GM23248 (cell line): ENCODE measurements at regions not wholly inside any gene's neighbourhood (a gene's known extent, or its start where the extent isn't known, plus 50 kb on each side); places are given as distances from the start of the nearest gene placed in this dataset.

Experiments
- DNase-seq: peaks from one replicate; pipeline ENCODE4 v3.0.0-alpha.2; 2015
- H2AFZ ChIP-seq: fragments of 200-600 bp; sonication (generic); 2 replicates; pipeline ENCODE4 v1.6.1; 2016; ENCODE audit warnings: antibody characterized with exemption
- H3F3A ChIP-seq: fragments of 200-600 bp; sonication (generic); 2 replicates; pipeline ENCODE4 v1.6.1; 2016; ENCODE audit warnings: mild to moderate bottlenecking, antibody characterized with exemption, mixed run types; ENCODE audit not compliant: insufficient read depth
- H3K27ac ChIP-seq: fragments of 200-600 bp; sonication (generic); 2 replicates; pipeline ENCODE4 v1.5.1; 2016; ENCODE audit warnings: mild to moderate bottlenecking
- H3K27me3 ChIP-seq: fragments of 200-600 bp; sonication (generic); replicated peaks from 2 replicates; pipeline ENCODE4 v1.6.1; 2016; ENCODE audit warnings: mild to moderate bottlenecking; ENCODE audit not compliant: insufficient read depth
- H3K36me3 ChIP-seq: fragments of 200-600 bp; sonication (generic); 2 replicates; pipeline ENCODE4 v1.6.1; 2016; ENCODE audit warnings: low read depth, mild to moderate bottlenecking
- H3K4me1 ChIP-seq: fragments of 200-600 bp; sonication (generic); 2 replicates; pipeline ENCODE4 v1.6.1; 2016; ENCODE audit warnings: mild to moderate bottlenecking; ENCODE audit not compliant: insufficient read depth
- H3K4me2 ChIP-seq: fragments of 200-600 bp; sonication (generic); one replicate; pipeline ENCODE4 v1.6.1; 2016; ENCODE audit warnings: mild to moderate bottlenecking; ENCODE audit not compliant: unreplicated experiment
- H3K4me3 ChIP-seq: fragments of 200-600 bp; sonication (generic); 2 replicates; pipeline ENCODE4 v1.5.1; 2016; ENCODE audit warnings: mild to moderate bottlenecking
- H3K79me2 ChIP-seq: fragments of 200-600 bp; sonication (generic); 2 replicates; pipeline ENCODE4 v1.6.1; 2016; ENCODE audit warnings: mild to moderate bottlenecking; ENCODE audit not compliant: insufficient read depth
- H3K9ac ChIP-seq: fragments of 200-600 bp; sonication (generic); 2 replicates; pipeline ENCODE4 v1.6.1; 2016; ENCODE audit warnings: mild to moderate bottlenecking
- H3K9me2 ChIP-seq: fragments of 200-600 bp; sonication (generic); 2 replicates; pipeline ENCODE4 v1.6.1; 2016; ENCODE audit warnings: mixed run types, mild to moderate bottlenecking, moderate library complexity; ENCODE audit not compliant: insufficient read depth
- H3K9me3 ChIP-seq: fragments of 200-600 bp; sonication (generic); one replicate; pipeline ENCODE4 v1.6.1; 2017; ENCODE audit warnings: low read depth
- H4K20me1 ChIP-seq: fragments of 200-600 bp; sonication (generic); 2 replicates; pipeline ENCODE4 v1.6.0; 2016; ENCODE audit not compliant: insufficient read depth
- EZH2 ChIP-seq: fragments of 200-600 bp; sonication (generic); IDR thresholded peaks from 2 replicates; pipeline ENCODE4 v1.6.1; 2018; ENCODE audit warnings: antibody characterized with exemption, mild to moderate bottlenecking; ENCODE audit not compliant: insufficient read depth, poor library complexity, severe bottlenecking
- EZH2phosphoT487 ChIP-seq: fragments of 200-600 bp; sonication (generic); IDR thresholded peaks from 2 replicates; pipeline ENCODE4 v1.6.1; 2018; ENCODE audit warnings: antibody characterized with exemption, moderate library complexity, mild to moderate bottlenecking, low read depth; ENCODE audit not compliant: insufficient read depth
- WGBS, 2 experiments: methylation state at CpG; one replicate each; pipeline ENCODE4 v1.1.6; 2015 to 2017; ENCODE audit warnings: low lambda C conversion rate in 2 of 2, low coverage in 1 of 2; ENCODE audit errors: missing lambda C conversion rate in 2 of 2; 5-methylcytosine and 5-hydroxymethylcytosine counted together
- in situ Hi-C: fragments of 300-500 bp; cut with MboI; formaldehyde crosslinking; loops from 2 replicates; pipeline ENCODE4 v1.15.0; 2020

GRCh38 chr3:59443618-59444293, 393.9 kb upstream of the CFAP20DC start:
- Histone ChIP-seq H3K27me3 (no peaks in the 10 kb centered on the region), H4K20me1 (no peaks in the 10 kb centered on the region), H3K4me2 (no peak overlapping the region), H3K9me3 (no peaks in the 10 kb centered on the region), H3K36me3 (no peaks in the 10 kb centered on the region), H3K4me1 (no peaks in the 10 kb centered on the region), H3F3A (no peaks in the 10 kb centered on the region), H3K27ac (no peak overlapping the region), H3K4me3 (no peak overlapping the region), H3K79me2 (no peaks in the 10 kb centered on the region), H3K9me2 (no peaks in the 10 kb centered on the region), H2AFZ (no peak overlapping the region), H3K9ac (no peak overlapping the region)
- TF ChIP-seq EZH2 (no peak), EZH2phosphoT487 (no peak)
- 71 to 74% methylated on average over 6 of the region's 6 CpGs for WGBS, 2 experiments
- DNase-seq = no peak
- in situ Hi-C loops = no loop called here

GRCh38 chr3:59442046-59442445, 392.2 kb upstream of the CFAP20DC start:
- Histone ChIP-seq H3K4me2 (no peak overlapping the region), H3K36me3 (no peaks in the 10 kb centered on the region), H3K27ac (no peak overlapping the region), H3K9ac (no peak overlapping the region), H3K9me2 (no peaks in the 10 kb centered on the region), H3K9me3 (no peaks in the 10 kb centered on the region), H2AFZ (no peak overlapping the region), H3K4me1 (no peaks in the 10 kb centered on the region), H3F3A (no peaks in the 10 kb centered on the region), H4K20me1 (no peaks in the 10 kb centered on the region), H3K79me2 (no peaks in the 10 kb centered on the region), H3K4me3 (no peak overlapping the region), H3K27me3 (no peaks in the 10 kb centered on the region)
- in situ Hi-C loops = no loop called here
- WGBS, 2 experiments = 80 to 81% methylated on average over 6 of the region's 6 CpGs
- no peak for DNase-seq
- no peak for TF ChIP-seq EZH2
- TF ChIP-seq EZH2phosphoT487 = no peak

- H3K79me2 ChIP-seq = no peaks in the 10 kb centered on the region
- H3K4me2 ChIP-seq = no peak overlapping the region
- no peaks in the 10 kb centered on the region for H3K27me3 ChIP-seq
- no peaks in the 10 kb centered on the region for H4K20me1 ChIP-seq
- no peak for TF ChIP-seq EZH2
- TF ChIP-seq EZH2phosphoT487 = no peak
- H3K27ac ChIP-seq = no peak overlapping the region
- H3K4me1 ChIP-seq = no peaks in the 10 kb centered on the region
- in situ Hi-C loops = no loop called here
- no peaks in the 10 kb centered on the region for H3K9me3 ChIP-seq
- DNase-seq = no peak
- no peaks in the 10 kb centered on the region for H3K9me2 ChIP-seq
- H3K4me3 ChIP-seq = no peak overlapping the region
- no peak overlapping the region for H3K9ac ChIP-seq
- no peaks in the 10 kb centered on the region for H3F3A ChIP-seq
- no peak overlapping the region for H2AFZ ChIP-seq
- WGBS, 2 experiments = 54 to 56% methylated on average over 5 of the region's 5 CpGs
- H3K36me3 ChIP-seq = no peaks in the 10 kb centered on the region
These were observed 390.6 kb upstream of the CFAP20DC start for GRCh38 chr3:59440285-59441028.

GRCh38 chr3:59438492-59438891, 388.7 kb upstream of the CFAP20DC start:
- no peaks in the 10 kb centered on the region for H3K27me3 ChIP-seq
- TF ChIP-seq EZH2 (no peak), EZH2phosphoT487 (no peak)
- no peak for DNase-seq
- no peaks in the 10 kb centered on the region for H3K9me3 ChIP-seq
- no peak overlapping the region for H3K4me3 ChIP-seq
- no peaks in the 10 kb centered on the region for H3K36me3 ChIP-seq
- 70 to 84% methylated on average over 5 of the region's 5 CpGs for WGBS, 2 experiments
- H3K4me2 ChIP-seq = no peak overlapping the region
- no peaks in the 10 kb centered on the region for H3K4me1 ChIP-seq
- H3F3A ChIP-seq = no peaks in the 10 kb centered on the region
- H3K9me2 ChIP-seq = no peaks in the 10 kb centered on the region; the same call in 1 of the 2 replicates
- no peak overlapping the region for H3K9ac ChIP-seq
- no peak overlapping the region for H2AFZ ChIP-seq
- H4K20me1 ChIP-seq = no peaks in the 10 kb centered on the region
- in situ Hi-C loops = no loop called here
- H3K79me2 ChIP-seq = no peaks in the 10 kb centered on the region
- H3K27ac ChIP-seq = no peak overlapping the region
